Endothelial cell of umbilical vein (primary cell): ENCODE measurements at regions not wholly inside any gene's neighbourhood (a gene's known extent, or its start where the extent isn't known, plus 50 kb on each side); places are given as distances from the start of the nearest gene placed in this dataset.

Experiments
- BruUV-seq: library from RNA; stranded (reverse); fragments of 400-500 nt; replicated peaks from 2 replicates; lab custom pipeline; 2021; lab: Mats Ljungman, UMichigan
- CTCF ChIA-PET: fragments of 300-600, 350-600 bp; sonication (Branson Sonifier 250); formaldehyde crosslinking; loops from one replicate; lab custom pipeline; 2021; ENCODE audit warnings: antibody characterized with exemption, inconsistent platforms; lab: Charles Lee
- POLR2A ChIA-PET: fragments of 300-600, 350-600 bp; sonication (Branson Sonifier 250); formaldehyde crosslinking; loops from one replicate; lab custom pipeline; 2021; ENCODE audit warnings: antibody characterized with exemption, inconsistent platforms; lab: Charles Lee
- DNase-seq: peaks from one replicate; pipeline ENCODE4 v3.0.0-alpha.2; 2011; ENCODE audit warnings: low read depth, low spot score
- FAIRE-seq: peaks from 2 replicates; lab custom pipeline; 2011; peaks lifted over from hg19 to GRCh38; lab: Jason Lieb, UNC
- H2AFZ ChIP-seq: 2 replicates; pipeline ENCODE4 v1.6.0; 2012; ENCODE audit warnings: low read depth, low read length, control low read depth, inconsistent platforms
- H3K27ac ChIP-seq: 2 replicates; pipeline ENCODE4 v1.5.1; 2011; ENCODE audit warnings: low read depth, mild to moderate bottlenecking, control low read depth, low read length, moderate library complexity; ENCODE audit not compliant: insufficient read depth
- H3K27me3 ChIP-seq, 2 experiments: 2 replicates each; pipeline versions ENCODE4 v1.6.0 to v1.6.1; 2011; ENCODE audit warnings: low read length in 2 of 2, mixed read lengths in 1 of 2; ENCODE audit not compliant: control insufficient read depth in 2 of 2, insufficient read depth in 2 of 2
- H3K36me3 ChIP-seq, 2 experiments: 2 replicates in 1 of 2; 3 replicates in 1 of 2; pipeline ENCODE4 v1.5.1; 2011; ENCODE audit warnings: low read length in 2 of 2, mild to moderate bottlenecking in 1 of 2, moderate library complexity in 1 of 2; ENCODE audit not compliant: control insufficient read depth in 2 of 2, insufficient read depth in 2 of 2; ENCODE audit errors: extremely low read depth in 1 of 2
- H3K4me1 ChIP-seq: 3 replicates; pipeline ENCODE4 v1.5.1; 2011; ENCODE audit warnings: mild to moderate bottlenecking, low read length; ENCODE audit not compliant: control insufficient read depth, insufficient read depth; ENCODE audit errors: extremely low read depth
- H3K4me2 ChIP-seq: 2 replicates; pipeline ENCODE4 v1.6.1; 2011; ENCODE audit warnings: low read length, control low read depth, mixed read lengths; ENCODE audit not compliant: insufficient read depth
- H3K4me3 ChIP-seq, 3 experiments: fragments of 200-600 bp in 1 of 3; sonication (generic), shearing (Covaris generic) in 1 of 3; replicated peaks in 1 of 3; 2 replicates each; pipeline ENCODE4 v1.5.1; 2011 to 2016; ENCODE audit warnings: control low read depth in 3 of 3, low read length in 3 of 3, mild to moderate bottlenecking in 2 of 3, inconsistent platforms in 1 of 3, low read depth in 1 of 3, moderate library complexity in 1 of 3; ENCODE audit not compliant: insufficient read depth in 1 of 3
- H3K79me2 ChIP-seq: 2 replicates; pipeline ENCODE4 v1.6.0; 2012; ENCODE audit warnings: low read length, inconsistent platforms; ENCODE audit not compliant: control insufficient read depth, insufficient read depth
- H3K9ac ChIP-seq: replicated peaks from 2 replicates; pipeline ENCODE3; 2011; ENCODE audit warnings: low read length, control low read depth; ENCODE audit not compliant: insufficient read depth; ENCODE audit errors: extremely low read depth
- H3K9me1 ChIP-seq: replicated peaks from 3 replicates; pipeline ENCODE4 v1.6.0; 2011; ENCODE audit warnings: mild to moderate bottlenecking, low read length; ENCODE audit not compliant: control insufficient read depth, insufficient read depth; ENCODE audit errors: extremely low read depth
- H3K9me3 ChIP-seq: replicated peaks from 2 replicates; pipeline ENCODE4 v1.5.1; 2012; ENCODE audit warnings: low read length, inconsistent platforms; ENCODE audit not compliant: control insufficient read depth, insufficient read depth
- H4K20me1 ChIP-seq: replicated peaks from 2 replicates; pipeline ENCODE3; 2011; ENCODE audit warnings: mild to moderate bottlenecking, low read length; ENCODE audit not compliant: control insufficient read depth, insufficient read depth; ENCODE audit errors: extremely low read depth
- GATA2 ChIP-seq: IDR thresholded peaks from 2 replicates; pipeline ENCODE4 v1.7.0; 2011; ENCODE audit warnings: low read depth, mild to moderate bottlenecking, moderate library complexity, mixed read lengths, low read length; ENCODE audit not compliant: insufficient read length, insufficient read depth
- JUN ChIP-seq: IDR thresholded peaks from 2 replicates; pipeline ENCODE4 v1.6.1; 2011; ENCODE audit warnings: borderline replicate concordance, low read depth; ENCODE audit not compliant: insufficient read length, insufficient read depth
- MAX ChIP-seq: IDR thresholded peaks from 2 replicates; pipeline ENCODE4 v1.6.1; 2011; ENCODE audit not compliant: insufficient read depth, insufficient read length
- POLR2A ChIP-seq: IDR thresholded peaks from 2 replicates; pipeline ENCODE4 v1.6.1; 2012; ENCODE audit warnings: low read depth, mild to moderate bottlenecking, control low read depth, low read length
- POLR2AphosphoS5 ChIP-seq: IDR thresholded peaks from 2 replicates; pipeline ENCODE4 v1.6.1; 2012; ENCODE audit warnings: low read depth, mild to moderate bottlenecking, control low read depth, low read length, moderate library complexity; ENCODE audit not compliant: insufficient read depth
- dilution Hi-C: fragments of 300-500 bp; cut with MboI; formaldehyde crosslinking; loops from one replicate; pipeline ENCODE4 v1.15.0; 2019; ENCODE audit warnings: low sequenced_read_pairs; ENCODE audit not compliant: extremely low pct_ligation_motif_present
- intact Hi-C: fragments of 100-400 bp; cut with micrococcal nuclease; formaldehyde crosslinking; loops from one replicate; pipeline ENCODE4 v1.10.0; 2022
- TF ChIP-seq, protein P1 (sequence below), 2 donors: IDR thresholded peaks; 1 replicate in 1 of 2; 2 replicates in 1 of 2; pipeline ENCODE4 v1.5.1; 2011; ENCODE audit warnings: low read length in 2 of 2, mild to moderate bottlenecking in 2 of 2, moderate library complexity in 2 of 2, control low read depth in 1 of 2, inconsistent platforms in 1 of 2, low read depth in 1 of 2; ENCODE audit not compliant: insufficient read depth in 1 of 2; ENCODE audit errors: extremely low read depth in 1 of 2

DNA sequence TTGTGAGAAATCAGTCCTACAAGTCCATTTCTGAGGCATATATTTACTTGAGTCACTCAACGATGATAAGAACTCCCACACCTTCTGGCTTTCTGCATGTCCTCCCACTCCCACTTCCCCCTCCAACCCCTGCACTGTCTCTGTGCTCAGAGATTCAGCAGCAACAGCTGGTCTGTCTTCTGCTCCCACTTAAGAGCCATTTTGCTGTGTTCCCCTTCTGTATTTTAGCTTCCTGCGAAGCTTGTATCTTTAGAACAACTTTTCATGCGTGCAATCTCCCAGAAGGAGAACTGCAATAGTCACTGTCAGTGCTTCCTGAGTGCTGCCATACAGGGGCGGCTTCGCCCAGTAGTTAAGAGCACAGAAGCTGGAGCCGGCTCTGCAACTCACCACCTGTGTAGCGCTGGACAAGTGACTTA is 90.0 kb upstream of the SPATA12 start:
- no peak overlapping the region for H3K4me2 ChIP-seq
- no peak for FAIRE-seq
- dilution Hi-C loops = no loop called here
- no peak overlapping the region for H3K9ac ChIP-seq
- peaks cover 14% of the 10 kb centered on the region for H3K4me1 ChIP-seq
- intact Hi-C loops = no loop called here
- no peaks in the 10 kb centered on the region for H3K79me2 ChIP-seq
- no peaks in the 10 kb centered on the region for H4K20me1 ChIP-seq
- no peaks in the 10 kb centered on the region for H3K36me3 ChIP-seq
- H3K9me3 ChIP-seq = no peaks in the 10 kb centered on the region
- CTCF ChIA-PET = interaction anchor here (2.1 kb wide), 1 partner anchor 18 kb away, joined by 7 read pairs; no protein-coding TSS in a partner anchor
- H2AFZ ChIP-seq = no peak overlapping the region
- no peak for DNase-seq
- H3K27ac ChIP-seq = no peak overlapping the region
- H3K4me3 ChIP-seq = no peak overlapping the region
- no TSS peak for BruUV-seq
- no peaks in the 10 kb centered on the region for H3K9me1 ChIP-seq
- TF ChIP-seq POLR2AphosphoS5 (no peak), JUN (no peak), MAX (no peak), GATA2 (no peak), POLR2A (no peak)
- TF ChIP-seq, protein P1, sequence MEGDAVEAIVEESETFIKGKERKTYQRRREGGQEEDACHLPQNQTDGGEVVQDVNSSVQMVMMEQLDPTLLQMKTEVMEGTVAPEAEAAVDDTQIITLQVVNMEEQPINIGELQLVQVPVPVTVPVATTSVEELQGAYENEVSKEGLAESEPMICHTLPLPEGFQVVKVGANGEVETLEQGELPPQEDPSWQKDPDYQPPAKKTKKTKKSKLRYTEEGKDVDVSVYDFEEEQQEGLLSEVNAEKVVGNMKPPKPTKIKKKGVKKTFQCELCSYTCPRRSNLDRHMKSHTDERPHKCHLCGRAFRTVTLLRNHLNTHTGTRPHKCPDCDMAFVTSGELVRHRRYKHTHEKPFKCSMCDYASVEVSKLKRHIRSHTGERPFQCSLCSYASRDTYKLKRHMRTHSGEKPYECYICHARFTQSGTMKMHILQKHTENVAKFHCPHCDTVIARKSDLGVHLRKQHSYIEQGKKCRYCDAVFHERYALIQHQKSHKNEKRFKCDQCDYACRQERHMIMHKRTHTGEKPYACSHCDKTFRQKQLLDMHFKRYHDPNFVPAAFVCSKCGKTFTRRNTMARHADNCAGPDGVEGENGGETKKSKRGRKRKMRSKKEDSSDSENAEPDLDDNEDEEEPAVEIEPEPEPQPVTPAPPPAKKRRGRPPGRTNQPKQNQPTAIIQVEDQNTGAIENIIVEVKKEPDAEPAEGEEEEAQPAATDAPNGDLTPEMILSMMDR (IDR thresholded peaks at IDR 0.05; ENCODE audit: extremely low read depth in 1 of 2, insufficient read depth in 1 of 2, low read depth in 1 of 2, low read length in 2 of 2) = no peak
- POLR2A ChIA-PET = no interaction called here
- H3K27me3 ChIP-seq = no peaks in the 10 kb centered on the region
